HepG2 (cell line): ENCODE measurements at regions not wholly inside any gene's neighbourhood (a gene's known extent, or its start where the extent isn't known, plus 50 kb on each side); places are given as distances from the start of the nearest gene placed in this dataset.

Experiments used
- ATAC-seq: fragments of 200-7000 bp; cut with Tn5 transposase; 3 replicates; pipeline ENCODE4 v1.9.1; 2020; ENCODE audit warnings: mild to moderate bottlenecking, moderate library complexity
- BruUV-seq: library from RNA; stranded (reverse); fragments of 400-500 nt; replicated peaks from 2 replicates; lab custom pipeline; 2021; lab: Mats Ljungman, UMichigan
- CTCF ChIA-PET: fragments of 300-600 bp; formaldehyde crosslinking; extraction: SDS; loops from one replicate; lab custom pipeline; 2021; ENCODE audit warnings: low total read pairs, inconsistent platforms, low intra/inter-chr PET ratio; lab: Yijun Ruan, JAX
- POLR2A ChIA-PET: fragments of 350-600 bp; sonication (Branson Sonifier 250); formaldehyde crosslinking; loops from one replicate; lab custom pipeline; 2020; ENCODE audit warnings: antibody characterized with exemption, inconsistent platforms; lab: Yijun Ruan, JAX
- DNase-seq: peaks from one replicate; pipeline ENCODE4 v3.0.0-alpha.2; 2015; ENCODE audit warnings: low spot score
- FAIRE-seq: peaks from 3 replicates; lab custom pipeline; 2011; peaks lifted over from hg19 to GRCh38; lab: Jason Lieb, UNC
- H2AFZ ChIP-seq: one replicate; pipeline ENCODE4 v1.6.1; 2011; ENCODE audit warnings: low read length, inconsistent platforms
- H3K27ac ChIP-seq: fragments of 300-600 bp; 3 replicates; pipeline ENCODE4 v1.8.0; 2011; ENCODE audit warnings: mixed run types, mild to moderate bottlenecking, mixed read lengths, low read length, inconsistent platforms; ENCODE audit not compliant: insufficient read depth; ENCODE audit errors: extremely low read length
- H3K27me3 ChIP-seq, 2 experiments: fragments of 200-600 bp in 1 of 2; 2 replicates in 1 of 2; 3 replicates in 1 of 2; pipeline versions ENCODE4 v1.6.0 to v1.8.0; 2011; ENCODE audit warnings: low read length in 2 of 2, mild to moderate bottlenecking in 2 of 2, moderate library complexity in 2 of 2, inconsistent platforms in 1 of 2; ENCODE audit not compliant: insufficient read depth in 2 of 2, control insufficient read depth in 1 of 2
- H3K36me3 ChIP-seq, 2 experiments: fragments of 200-600 bp in 1 of 2; replicated peaks in 1 of 2; 2 replicates in 1 of 2; 3 replicates in 1 of 2; pipeline versions ENCODE4 v1.5.1 to v1.8.0; 2011; ENCODE audit warnings: low read length in 2 of 2, inconsistent platforms in 1 of 2; ENCODE audit not compliant: insufficient read depth in 2 of 2, control insufficient read depth in 1 of 2
- H3K4me1 ChIP-seq: 2 replicates; pipeline ENCODE4 v1.5.1; 2012; ENCODE audit warnings: low read length, inconsistent platforms; ENCODE audit not compliant: insufficient read depth
- H3K4me2 ChIP-seq: 2 replicates; pipeline ENCODE4 v1.6.0; 2011; ENCODE audit warnings: low read depth, low read length, inconsistent platforms
- H3K4me3 ChIP-seq, 3 experiments: fragments of 200-600 bp in 1 of 3; sonication (generic), shearing (Covaris generic) in 1 of 3; replicated peaks in 1 of 3; 2 replicates each; pipeline ENCODE4 v1.5.1; 2011 to 2016; ENCODE audit warnings: low read length in 3 of 3, inconsistent platforms in 2 of 3, low read depth in 2 of 3, mild to moderate bottlenecking in 2 of 3, control low read depth in 1 of 3, mixed read lengths in 1 of 3; ENCODE audit not compliant: insufficient read depth in 1 of 3
- H3K79me2 ChIP-seq: one replicate; pipeline ENCODE4 v1.6.1; 2011; ENCODE audit warnings: low read length, inconsistent platforms; ENCODE audit not compliant: insufficient read depth
- H3K9ac ChIP-seq: 2 replicates; pipeline ENCODE4 v1.6.0; 2011; ENCODE audit warnings: mild to moderate bottlenecking, low read depth, low read length, inconsistent platforms; ENCODE audit not compliant: insufficient read depth
- H3K9me3 ChIP-seq: 2 replicates; pipeline ENCODE4 v1.5.1; 2012; ENCODE audit warnings: mild to moderate bottlenecking, low read length
- H4K20me1 ChIP-seq: 2 replicates; pipeline ENCODE4 v1.6.0; 2011; ENCODE audit warnings: inconsistent platforms, mild to moderate bottlenecking, low read length, moderate library complexity; ENCODE audit not compliant: insufficient read depth
- YEATS4 ChIP-seq: sonication (generic); formaldehyde crosslinking; IDR thresholded peaks from 2 replicates; pipeline ENCODE4 v1.4.0; 2020; ENCODE audit warnings: missing genetic modification reagents, borderline replicate concordance
- ZNF180 ChIP-seq: sonication (generic); formaldehyde crosslinking; IDR thresholded peaks from 2 replicates; pipeline ENCODE4 v1.4.0; 2020; ENCODE audit warnings: low read depth, missing genetic modification reagents, borderline replicate concordance
- ZNF652 ChIP-seq: IDR thresholded peaks from 2 replicates; pipeline ENCODE4 v1.6.1; 2016; ENCODE audit warnings: low read depth, borderline replicate concordance
- WGBS: methylation state at CpG from one replicate; pipeline ENCODE4 v1.1.6; 2017; ENCODE audit warnings: low lambda C conversion rate; 5-methylcytosine and 5-hydroxymethylcytosine counted together
- in situ Hi-C: cut with HindIII; loops from 2 replicates; pipeline ENCODE4 v1.10.0; 2017; ENCODE audit warnings: low pct_unique_long_range_greater_than_20kb; ENCODE audit not compliant: extremely low pct_ligation_motif_present
- intact Hi-C: fragments of 100-400 bp; cut with micrococcal nuclease; formaldehyde crosslinking; loops from one replicate; pipeline ENCODE4 v1.10.0; 2022; ENCODE audit not compliant: unreplicated experiment
- TF ChIP-seq, protein P1 (sequence below): sonication (generic); formaldehyde crosslinking; IDR thresholded peaks from 2 replicates; pipeline ENCODE4 v1.5.0; 2020; ENCODE audit warnings: mild to moderate bottlenecking, missing genetic modification reagents, borderline replicate concordance
- TF ChIP-seq, protein P2 (sequence below): sonication (generic); formaldehyde crosslinking; IDR thresholded peaks from 2 replicates; pipeline ENCODE4 v1.8.1; 2023; ENCODE audit warnings: missing genetic modification reagents, inconsistent platforms, borderline replicate concordance
- TF ChIP-seq, protein P3 (sequence below): sonication (generic); formaldehyde crosslinking; IDR thresholded peaks from 2 replicates; pipeline ENCODE4 v1.4.0; 2020; ENCODE audit warnings: missing genetic modification reagents; ENCODE audit errors: not compliant biosample characterization
- TF ChIP-seq, protein P4 (sequence below): sonication (generic); formaldehyde crosslinking; IDR thresholded peaks from 2 replicates; pipeline ENCODE4 v1.9.0; 2021; ENCODE audit warnings: mild to moderate bottlenecking, missing genetic modification reagents

DNA sequence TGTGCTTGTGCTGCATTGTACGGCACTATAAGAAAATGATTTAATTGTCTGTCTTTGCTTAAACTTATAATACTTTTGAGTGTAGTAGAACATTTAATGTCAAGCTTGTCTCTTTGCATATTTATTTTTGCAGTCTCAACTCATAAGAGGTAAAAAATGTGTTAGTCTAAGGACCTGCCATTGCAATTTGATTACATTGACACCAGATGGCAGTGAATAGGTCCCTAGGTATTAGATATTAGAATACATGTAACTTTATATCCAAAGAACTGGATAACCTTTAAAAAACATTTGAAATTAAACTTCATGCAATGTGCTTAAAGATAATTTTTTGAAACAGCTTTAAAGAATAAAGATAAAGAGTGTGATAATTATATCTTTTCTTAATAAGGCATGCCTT, 1421.3 kb downstream of the OLFM4 start:
- H3K79me2 ChIP-seq: no peaks in the 10 kb centered on the region
- FAIRE-seq (no peak), ATAC-seq (no peak), DNase-seq (no peak)
- no peak overlapping the region for H3K4me2 ChIP-seq
- no peak overlapping the region for H3K9ac ChIP-seq
- H3K27me3 ChIP-seq: no peaks in the 10 kb centered on the region
- H4K20me1 ChIP-seq: no peaks in the 10 kb centered on the region
- intact Hi-C loops (no loop called here), in situ Hi-C loops (no loop called here)
- no peak overlapping the region for H2AFZ ChIP-seq
- H3K4me3 ChIP-seq: no peak overlapping the region
- no TSS peak for BruUV-seq
- WGBS: 37% methylated on average over 1 of the region's 1 CpG
- CTCF ChIA-PET: no interaction called here
- H3K9me3 ChIP-seq: peaks cover 75% of the 10 kb centered on the region
- H3K4me1 ChIP-seq: no peaks in the 10 kb centered on the region
- no peaks in the 10 kb centered on the region for H3K36me3 ChIP-seq
- POLR2A ChIA-PET: no interaction called here
- H3K27ac ChIP-seq: no peak overlapping the region
- TF ChIP-seq, protein P1, sequence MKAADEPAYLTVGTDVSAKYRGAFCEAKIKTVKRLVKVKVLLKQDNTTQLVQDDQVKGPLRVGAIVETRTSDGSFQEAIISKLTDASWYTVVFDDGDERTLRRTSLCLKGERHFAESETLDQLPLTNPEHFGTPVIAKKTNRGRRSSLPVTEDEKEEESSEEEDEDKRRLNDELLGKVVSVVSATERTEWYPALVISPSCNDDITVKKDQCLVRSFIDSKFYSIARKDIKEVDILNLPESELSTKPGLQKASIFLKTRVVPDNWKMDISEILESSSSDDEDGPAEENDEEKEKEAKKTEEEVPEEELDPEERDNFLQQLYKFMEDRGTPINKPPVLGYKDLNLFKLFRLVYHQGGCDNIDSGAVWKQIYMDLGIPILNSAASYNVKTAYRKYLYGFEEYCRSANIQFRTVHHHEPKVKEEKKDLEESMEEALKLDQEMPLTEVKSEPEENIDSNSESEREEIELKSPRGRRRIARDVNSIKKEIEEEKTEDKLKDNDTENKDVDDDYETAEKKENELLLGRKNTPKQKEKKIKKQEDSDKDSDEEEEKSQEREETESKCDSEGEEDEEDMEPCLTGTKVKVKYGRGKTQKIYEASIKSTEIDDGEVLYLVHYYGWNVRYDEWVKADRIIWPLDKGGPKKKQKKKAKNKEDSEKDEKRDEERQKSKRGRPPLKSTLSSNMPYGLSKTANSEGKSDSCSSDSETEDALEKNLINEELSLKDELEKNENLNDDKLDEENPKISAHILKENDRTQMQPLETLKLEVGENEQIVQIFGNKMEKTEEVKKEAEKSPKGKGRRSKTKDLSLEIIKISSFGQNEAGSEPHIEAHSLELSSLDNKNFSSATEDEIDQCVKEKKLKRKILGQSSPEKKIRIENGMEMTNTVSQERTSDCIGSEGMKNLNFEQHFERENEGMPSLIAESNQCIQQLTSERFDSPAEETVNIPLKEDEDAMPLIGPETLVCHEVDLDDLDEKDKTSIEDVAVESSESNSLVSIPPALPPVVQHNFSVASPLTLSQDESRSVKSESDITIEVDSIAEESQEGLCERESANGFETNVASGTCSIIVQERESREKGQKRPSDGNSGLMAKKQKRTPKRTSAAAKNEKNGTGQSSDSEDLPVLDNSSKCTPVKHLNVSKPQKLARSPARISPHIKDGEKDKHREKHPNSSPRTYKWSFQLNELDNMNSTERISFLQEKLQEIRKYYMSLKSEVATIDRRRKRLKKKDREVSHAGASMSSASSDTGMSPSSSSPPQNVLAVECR (CRISPR knock-in tag): no peak
- TF ChIP-seq, protein P2, sequence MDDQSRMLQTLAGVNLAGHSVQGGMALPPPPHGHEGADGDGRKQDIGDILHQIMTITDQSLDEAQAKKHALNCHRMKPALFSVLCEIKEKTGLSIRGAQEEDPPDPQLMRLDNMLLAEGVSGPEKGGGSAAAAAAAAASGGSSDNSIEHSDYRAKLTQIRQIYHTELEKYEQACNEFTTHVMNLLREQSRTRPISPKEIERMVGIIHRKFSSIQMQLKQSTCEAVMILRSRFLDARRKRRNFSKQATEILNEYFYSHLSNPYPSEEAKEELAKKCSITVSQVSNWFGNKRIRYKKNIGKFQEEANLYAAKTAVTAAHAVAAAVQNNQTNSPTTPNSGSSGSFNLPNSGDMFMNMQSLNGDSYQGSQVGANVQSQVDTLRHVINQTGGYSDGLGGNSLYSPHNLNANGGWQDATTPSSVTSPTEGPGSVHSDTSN (CRISPR knock-in tag): no peak
- TF ChIP-seq ZNF180: no peak
- no peak for TF ChIP-seq ZNF652 (CRISPR knock-in tag)
- TF ChIP-seq YEATS4 (CRISPR knock-in tag): no peak
- TF ChIP-seq, protein P3, sequence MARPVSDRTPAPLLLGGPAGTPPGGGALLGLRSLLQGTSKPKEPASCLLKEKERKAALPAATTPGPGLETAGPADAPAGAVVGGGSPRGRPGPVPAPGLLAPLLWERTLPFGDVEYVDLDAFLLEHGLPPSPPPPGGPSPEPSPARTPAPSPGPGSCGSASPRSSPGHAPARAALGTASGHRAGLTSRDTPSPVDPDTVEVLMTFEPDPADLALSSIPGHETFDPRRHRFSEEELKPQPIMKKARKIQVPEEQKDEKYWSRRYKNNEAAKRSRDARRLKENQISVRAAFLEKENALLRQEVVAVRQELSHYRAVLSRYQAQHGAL (CRISPR knock-in tag): no peak
- TF ChIP-seq, protein P4, sequence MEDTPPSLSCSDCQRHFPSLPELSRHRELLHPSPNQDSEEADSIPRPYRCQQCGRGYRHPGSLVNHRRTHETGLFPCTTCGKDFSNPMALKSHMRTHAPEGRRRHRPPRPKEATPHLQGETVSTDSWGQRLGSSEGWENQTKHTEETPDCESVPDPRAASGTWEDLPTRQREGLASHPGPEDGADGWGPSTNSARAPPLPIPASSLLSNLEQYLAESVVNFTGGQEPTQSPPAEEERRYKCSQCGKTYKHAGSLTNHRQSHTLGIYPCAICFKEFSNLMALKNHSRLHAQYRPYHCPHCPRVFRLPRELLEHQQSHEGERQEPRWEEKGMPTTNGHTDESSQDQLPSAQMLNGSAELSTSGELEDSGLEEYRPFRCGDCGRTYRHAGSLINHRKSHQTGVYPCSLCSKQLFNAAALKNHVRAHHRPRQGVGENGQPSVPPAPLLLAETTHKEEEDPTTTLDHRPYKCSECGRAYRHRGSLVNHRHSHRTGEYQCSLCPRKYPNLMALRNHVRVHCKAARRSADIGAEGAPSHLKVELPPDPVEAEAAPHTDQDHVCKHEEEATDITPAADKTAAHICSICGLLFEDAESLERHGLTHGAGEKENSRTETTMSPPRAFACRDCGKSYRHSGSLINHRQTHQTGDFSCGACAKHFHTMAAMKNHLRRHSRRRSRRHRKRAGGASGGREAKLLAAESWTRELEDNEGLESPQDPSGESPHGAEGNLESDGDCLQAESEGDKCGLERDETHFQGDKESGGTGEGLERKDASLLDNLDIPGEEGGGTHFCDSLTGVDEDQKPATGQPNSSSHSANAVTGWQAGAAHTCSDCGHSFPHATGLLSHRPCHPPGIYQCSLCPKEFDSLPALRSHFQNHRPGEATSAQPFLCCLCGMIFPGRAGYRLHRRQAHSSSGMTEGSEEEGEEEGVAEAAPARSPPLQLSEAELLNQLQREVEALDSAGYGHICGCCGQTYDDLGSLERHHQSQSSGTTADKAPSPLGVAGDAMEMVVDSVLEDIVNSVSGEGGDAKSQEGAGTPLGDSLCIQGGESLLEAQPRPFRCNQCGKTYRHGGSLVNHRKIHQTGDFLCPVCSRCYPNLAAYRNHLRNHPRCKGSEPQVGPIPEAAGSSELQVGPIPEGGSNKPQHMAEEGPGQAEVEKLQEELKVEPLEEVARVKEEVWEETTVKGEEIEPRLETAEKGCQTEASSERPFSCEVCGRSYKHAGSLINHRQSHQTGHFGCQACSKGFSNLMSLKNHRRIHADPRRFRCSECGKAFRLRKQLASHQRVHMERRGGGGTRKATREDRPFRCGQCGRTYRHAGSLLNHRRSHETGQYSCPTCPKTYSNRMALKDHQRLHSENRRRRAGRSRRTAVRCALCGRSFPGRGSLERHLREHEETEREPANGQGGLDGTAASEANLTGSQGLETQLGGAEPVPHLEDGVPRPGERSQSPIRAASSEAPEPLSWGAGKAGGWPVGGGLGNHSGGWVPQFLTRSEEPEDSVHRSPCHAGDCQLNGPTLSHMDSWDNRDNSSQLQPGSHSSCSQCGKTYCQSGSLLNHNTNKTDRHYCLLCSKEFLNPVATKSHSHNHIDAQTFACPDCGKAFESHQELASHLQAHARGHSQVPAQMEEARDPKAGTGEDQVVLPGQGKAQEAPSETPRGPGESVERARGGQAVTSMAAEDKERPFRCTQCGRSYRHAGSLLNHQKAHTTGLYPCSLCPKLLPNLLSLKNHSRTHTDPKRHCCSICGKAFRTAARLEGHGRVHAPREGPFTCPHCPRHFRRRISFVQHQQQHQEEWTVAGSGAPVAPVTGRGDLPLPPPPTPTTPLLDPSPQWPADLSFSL (CRISPR knock-in tag): no peak
